OCI-LY3 (cell line): ENCODE measurements at regions not wholly inside any gene's neighbourhood (a gene's known extent, or its start where the extent isn't known, plus 50 kb on each side); places are given as distances from the start of the nearest gene placed in this dataset.

Experiments used
- H2AFZ ChIP-seq: fragments of 200-600, 300-600 bp; shearing (Covaris generic); 2 replicates; pipeline ENCODE4 v1.6.0; 2014; ENCODE audit warnings: antibody characterized with exemption, low read depth, low read length
- H3K27ac ChIP-seq: fragments of 200-600, 300-600 bp; sonication (generic); 2 replicates; pipeline ENCODE4 v1.5.1; 2014; ENCODE audit warnings: mild to moderate bottlenecking, low read length, moderate library complexity, mixed read lengths
- H3K27me3 ChIP-seq: fragments of 200-600, 300-600 bp; sonication (generic); 2 replicates; pipeline ENCODE4 v1.6.1; 2014; ENCODE audit warnings: low read depth, low read length, mixed read lengths
- H3K36me3 ChIP-seq: fragments of 200-600, 300-600 bp; sonication (generic); replicated peaks from 2 replicates; pipeline ENCODE3; 2014; ENCODE audit warnings: low read depth, low read length, mixed read lengths
- H3K4me1 ChIP-seq: fragments of 300-600, 200-600 bp; sonication (generic); 2 replicates; pipeline ENCODE4 v1.6.1; 2014; ENCODE audit warnings: low read length, mixed read lengths
- H3K4me2 ChIP-seq: fragments of 200-600, 300-600 bp; sonication (generic); 2 replicates; pipeline ENCODE4 v1.6.1; 2014; ENCODE audit warnings: low read length, mixed read lengths
- H3K4me3 ChIP-seq: fragments of 300-600, 200-600 bp; sonication (generic); 2 replicates; pipeline ENCODE4 v1.5.1; 2014; ENCODE audit warnings: antibody characterized with exemption, mild to moderate bottlenecking, low read length, moderate library complexity
- H3K79me2 ChIP-seq: fragments of 300-600, 200-600 bp; shearing (Covaris generic); 2 replicates; pipeline ENCODE4 v1.6.1; 2014; ENCODE audit warnings: mild to moderate bottlenecking, low read length, mixed read lengths
- H3K9ac ChIP-seq: fragments of 300-600, 200-600 bp; shearing (Covaris generic); 2 replicates; pipeline ENCODE4 v1.6.0; 2014; ENCODE audit warnings: mild to moderate bottlenecking, low read length, moderate library complexity
- H3K9me3 ChIP-seq: fragments of 200-600, 300-600 bp; shearing (Covaris generic); 2 replicates; pipeline ENCODE4 v1.6.1; 2014; ENCODE audit warnings: low read length, mixed read lengths; ENCODE audit not compliant: insufficient read depth
- H4K20me1 ChIP-seq: fragments of 200-600, 300-600 bp; sonication (generic); 2 replicates; pipeline ENCODE4 v1.6.1; 2016; ENCODE audit warnings: low read length, mixed read lengths; ENCODE audit not compliant: insufficient read depth
- CTCF ChIP-seq: fragments of 200-600, 300-600 bp; sonication (generic); IDR thresholded peaks from 2 replicates; pipeline ENCODE4 v1.5.1; 2014; ENCODE audit warnings: antibody characterized with exemption, low read length, low read depth
- EZH2phosphoT487 ChIP-seq: fragments of 200-600 bp; shearing (Covaris generic); IDR thresholded peaks from 2 replicates; pipeline ENCODE4 v1.6.1; 2018; ENCODE audit warnings: antibody characterized with exemption, mixed run types, low read depth

- Histone ChIP-seq H3K4me3 (no peak overlapping the region), H3K9ac (no peak overlapping the region), H3K4me2 (no peak overlapping the region), H3K9me3 (no peaks in the 10 kb centered on the region), H3K27ac (no peak overlapping the region), H3K36me3 (no peaks in the 10 kb centered on the region), H4K20me1 (no peaks in the 10 kb centered on the region), H3K79me2 (no peaks in the 10 kb centered on the region), H2AFZ (no peak overlapping the region), H3K27me3 (no peaks in the 10 kb centered on the region), H3K4me1 (no peaks in the 10 kb centered on the region)
- no peak for TF ChIP-seq EZH2phosphoT487
- no peak for TF ChIP-seq CTCF
Observed at GRCh38 chr2:81195774-81196382, 891.3 kb upstream of the LRRTM1 start.

- Histone ChIP-seq H2AFZ (no peak overlapping the region), H3K9me3 (no peaks in the 10 kb centered on the region), H4K20me1 (no peaks in the 10 kb centered on the region), H3K4me2 (no peak overlapping the region), H3K4me1 (no peaks in the 10 kb centered on the region), H3K9ac (no peak overlapping the region), H3K36me3 (no peaks in the 10 kb centered on the region), H3K4me3 (no peak overlapping the region), H3K79me2 (no peaks in the 10 kb centered on the region), H3K27me3 (no peaks in the 10 kb centered on the region), H3K27ac (no peak overlapping the region)
- TF ChIP-seq CTCF (no peak), EZH2phosphoT487 (no peak)
Observed at GRCh38 chr2:81195017-81195773, 890.6 kb upstream of the LRRTM1 start.

- H4K20me1 ChIP-seq = no peaks in the 10 kb centered on the region
- no peaks in the 10 kb centered on the region for H3K36me3 ChIP-seq
- H3K27ac ChIP-seq = no peak overlapping the region
- no peaks in the 10 kb centered on the region for H3K27me3 ChIP-seq
- H3K4me2 ChIP-seq = no peak overlapping the region
- no peaks in the 10 kb centered on the region for H3K9me3 ChIP-seq
- no peak for TF ChIP-seq CTCF
- TF ChIP-seq EZH2phosphoT487 = no peak
- H3K9ac ChIP-seq = no peak overlapping the region
- no peaks in the 10 kb centered on the region for H3K4me1 ChIP-seq
- no peak overlapping the region for H3K4me3 ChIP-seq
- no peak overlapping the region for H2AFZ ChIP-seq
- no peaks in the 10 kb centered on the region for H3K79me2 ChIP-seq
Observed at GRCh38 chr2:81194581-81194980, 890.0 kb upstream of the LRRTM1 start.

- H3K27ac ChIP-seq = no peak overlapping the region
- no peaks in the 10 kb centered on the region for H3K4me1 ChIP-seq
- H3K36me3 ChIP-seq = no peaks in the 10 kb centered on the region
- H3K4me3 ChIP-seq = no peak overlapping the region
- no peak overlapping the region for H3K4me2 ChIP-seq
- no peaks in the 10 kb centered on the region for H4K20me1 ChIP-seq
- no peaks in the 10 kb centered on the region for H3K79me2 ChIP-seq
- H3K9ac ChIP-seq = no peak overlapping the region
- no peaks in the 10 kb centered on the region for H3K9me3 ChIP-seq
- TF ChIP-seq EZH2phosphoT487 (no peak), CTCF (no peak)
- H2AFZ ChIP-seq = no peak overlapping the region
- H3K27me3 ChIP-seq = no peaks in the 10 kb centered on the region
Observed at GRCh38 chr2:81194176-81194575, 889.6 kb upstream of the LRRTM1 start.
